ENCODE measurements at regions not wholly inside any gene's neighbourhood (a gene's known extent, or its start where the extent isn't known, plus 50 kb on each side); places are given as distances from the start of the nearest gene placed in this dataset.

DNA sequence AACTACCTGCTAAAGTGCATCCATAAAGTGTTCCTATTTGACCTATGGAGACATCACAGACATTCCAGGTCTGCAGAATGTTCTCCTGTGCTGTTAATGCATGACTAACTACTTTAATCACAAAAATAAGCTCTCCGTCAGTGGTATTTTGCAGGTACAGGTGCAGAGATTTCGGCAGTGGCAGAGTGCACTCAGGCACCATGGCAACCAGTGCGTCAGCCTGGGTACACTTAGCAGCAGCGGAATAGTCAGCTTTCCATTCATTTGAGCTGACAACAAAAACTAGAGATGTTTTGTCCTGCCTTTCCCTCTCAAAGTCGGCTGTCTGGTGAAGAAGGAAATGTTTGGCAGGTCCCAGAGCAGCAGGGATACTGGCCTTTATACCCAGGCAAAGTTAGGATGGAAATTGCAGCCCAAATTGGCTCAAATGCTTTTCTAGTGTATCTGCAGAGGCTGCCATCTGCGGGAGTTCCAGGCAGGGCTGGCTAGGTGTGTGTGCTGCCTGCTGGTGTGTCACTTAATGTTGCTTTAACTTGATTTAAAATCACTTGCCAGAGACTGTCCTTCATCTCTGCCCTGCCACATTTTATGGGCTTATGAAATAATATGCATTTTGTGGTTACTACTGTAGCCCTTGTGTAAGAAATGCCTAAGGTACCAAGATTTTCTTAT, 195.8 kb downstream of the RAP2A start:
- DNase-seq (no peak), ATAC-seq (peak; percentile 50 to 59)
- H3K9me3 ChIP-seq: peaks cover 3% of the 10 kb centered on the region
- no peaks in the 10 kb centered on the region for H3K36me3 ChIP-seq
- no peaks in the 10 kb centered on the region for H3K27me3 ChIP-seq (ENCODE audit: low read depth)
- no peak overlapping the region for H3K27ac ChIP-seq
- no peaks in the 10 kb centered on the region for H3K4me1 ChIP-seq
- no peak overlapping the region for H3K4me3 ChIP-seq
- TF ChIP-seq, protein P1, sequence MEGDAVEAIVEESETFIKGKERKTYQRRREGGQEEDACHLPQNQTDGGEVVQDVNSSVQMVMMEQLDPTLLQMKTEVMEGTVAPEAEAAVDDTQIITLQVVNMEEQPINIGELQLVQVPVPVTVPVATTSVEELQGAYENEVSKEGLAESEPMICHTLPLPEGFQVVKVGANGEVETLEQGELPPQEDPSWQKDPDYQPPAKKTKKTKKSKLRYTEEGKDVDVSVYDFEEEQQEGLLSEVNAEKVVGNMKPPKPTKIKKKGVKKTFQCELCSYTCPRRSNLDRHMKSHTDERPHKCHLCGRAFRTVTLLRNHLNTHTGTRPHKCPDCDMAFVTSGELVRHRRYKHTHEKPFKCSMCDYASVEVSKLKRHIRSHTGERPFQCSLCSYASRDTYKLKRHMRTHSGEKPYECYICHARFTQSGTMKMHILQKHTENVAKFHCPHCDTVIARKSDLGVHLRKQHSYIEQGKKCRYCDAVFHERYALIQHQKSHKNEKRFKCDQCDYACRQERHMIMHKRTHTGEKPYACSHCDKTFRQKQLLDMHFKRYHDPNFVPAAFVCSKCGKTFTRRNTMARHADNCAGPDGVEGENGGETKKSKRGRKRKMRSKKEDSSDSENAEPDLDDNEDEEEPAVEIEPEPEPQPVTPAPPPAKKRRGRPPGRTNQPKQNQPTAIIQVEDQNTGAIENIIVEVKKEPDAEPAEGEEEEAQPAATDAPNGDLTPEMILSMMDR (IDR thresholded peaks at IDR 0.05): no peak
- intact Hi-C loops (cut with DNase I): no loop called here

DNA sequence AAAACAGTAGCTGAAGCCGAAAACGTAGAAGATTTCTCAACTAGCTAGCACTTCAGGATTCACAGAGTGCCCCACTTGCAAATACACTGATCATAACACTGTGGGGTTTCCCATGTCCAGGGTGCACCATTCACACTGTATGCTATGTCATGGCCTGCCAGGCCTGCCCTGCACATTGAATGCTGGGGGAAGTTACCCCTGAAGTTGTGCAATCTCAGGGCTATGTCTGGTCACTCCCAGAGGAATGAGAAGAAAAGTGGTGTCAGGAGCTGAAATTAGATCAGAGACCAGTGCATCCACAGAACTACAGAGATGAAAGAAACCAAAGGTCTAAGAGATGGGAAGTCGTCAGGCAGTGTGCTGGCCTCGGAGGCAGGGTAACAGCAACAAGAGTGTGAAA, 196.8 kb downstream of the RAP2A start:
- intact Hi-C loops (cut with DNase I): no loop called here
- no peak overlapping the region for H3K27ac ChIP-seq
- no peak overlapping the region for H3K4me3 ChIP-seq
- TF ChIP-seq, protein P1 (IDR thresholded peaks at IDR 0.05): no peak
- ATAC-seq: no peak
- H3K27me3 ChIP-seq (ENCODE audit: low read depth): no peaks in the 10 kb centered on the region
- no peak for DNase-seq
- H3K36me3 ChIP-seq: no peaks in the 10 kb centered on the region
- H3K9me3 ChIP-seq: peaks cover 3% of the 10 kb centered on the region
- no peaks in the 10 kb centered on the region for H3K4me1 ChIP-seq

DNA sequence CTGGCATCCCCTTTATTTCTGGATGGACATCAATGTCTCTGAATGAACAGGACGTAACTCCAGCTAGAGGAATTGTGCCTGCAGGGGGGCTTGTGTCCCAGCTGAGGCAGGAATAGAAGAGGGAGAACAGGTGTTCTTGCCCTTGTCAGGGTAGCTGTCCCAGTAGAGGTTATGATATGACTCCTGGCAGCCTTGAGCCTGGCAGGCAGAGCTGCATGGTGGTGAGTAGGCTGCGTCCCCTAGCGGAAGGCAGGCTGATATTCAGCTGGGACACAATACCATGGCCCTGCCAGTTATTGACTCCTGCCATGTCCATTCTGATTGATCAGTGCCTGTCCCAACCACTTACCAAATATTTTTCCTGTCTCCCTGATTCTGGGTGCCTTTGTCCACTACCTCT, 197.2 kb downstream of the RAP2A start:
- Histone ChIP-seq H3K4me3 (no peak overlapping the region), H3K27me3 (ENCODE audit: low read depth) (no peaks in the 10 kb centered on the region), H3K27ac (no peak overlapping the region), H3K4me1 (no peaks in the 10 kb centered on the region), H3K9me3 (peaks cover 3% of the 10 kb centered on the region), H3K36me3 (no peaks in the 10 kb centered on the region)
- intact Hi-C loops (cut with DNase I): no loop called here
- DNase-seq: no peak
- no peak for ATAC-seq
- TF ChIP-seq, protein P1 (IDR thresholded peaks at IDR 0.05): no peak

DNA sequence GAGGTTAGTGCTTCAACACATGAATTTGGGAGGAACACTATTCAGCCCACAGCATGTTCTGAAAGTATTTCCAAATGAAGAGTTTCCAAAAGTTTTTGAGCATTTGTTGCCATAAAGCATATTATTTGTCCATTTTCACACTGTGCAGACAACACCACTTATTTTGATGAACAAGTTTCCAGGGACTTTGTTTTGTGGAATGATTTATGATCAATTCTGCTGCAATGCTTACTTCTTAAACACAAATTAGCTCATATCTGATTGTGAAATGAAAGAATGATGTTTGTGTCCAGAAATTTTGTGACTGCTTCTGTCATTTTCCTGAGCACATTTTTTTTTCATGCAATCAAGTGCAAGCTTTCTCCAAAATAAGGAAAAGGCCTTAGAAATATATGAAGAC, 205.3 kb downstream of the RAP2A start:
- Histone ChIP-seq H3K4me3 (no peak overlapping the region), H3K27ac (no peak overlapping the region), H3K36me3 (no peaks in the 10 kb centered on the region), H3K4me1 (no peaks in the 10 kb centered on the region), H3K27me3 (ENCODE audit: low read depth) (no peaks in the 10 kb centered on the region), H3K9me3 (no peaks in the 10 kb centered on the region)
- ATAC-seq (no peak), DNase-seq (no peak)
- intact Hi-C loops (cut with DNase I): no loop called here
- TF ChIP-seq, protein P1 (IDR thresholded peaks at IDR 0.05): no peak

DNA sequence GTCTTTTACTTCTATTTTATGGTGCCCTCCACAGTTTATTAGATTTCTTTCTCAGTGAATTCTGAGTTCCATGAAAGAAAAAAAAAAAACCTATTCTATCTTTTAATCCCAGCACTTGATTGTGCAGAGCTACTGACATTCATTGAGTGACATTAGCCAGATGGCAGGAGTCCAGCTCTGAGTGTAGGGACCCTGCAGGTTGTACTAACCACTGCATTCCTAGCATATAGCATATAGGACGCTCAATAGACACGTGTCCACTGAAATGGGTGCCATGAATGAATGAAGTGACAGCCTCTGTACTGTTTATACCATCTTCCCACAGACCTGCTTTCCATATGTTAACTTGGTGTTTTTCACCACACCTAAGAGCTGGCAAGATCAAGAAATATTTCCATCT, 206.3 kb downstream of the RAP2A start:
- no peak for ATAC-seq
- TF ChIP-seq, protein P1 (IDR thresholded peaks at IDR 0.05): no peak

More for the DNA sequence above, 206.3 kb downstream of the RAP2A start:
- Histone ChIP-seq H3K27me3 (ENCODE audit: low read depth) (no peaks in the 10 kb centered on the region), H3K27ac (no peak overlapping the region), H3K9me3 (no peaks in the 10 kb centered on the region), H3K4me3 (no peak overlapping the region), H3K36me3 (no peaks in the 10 kb centered on the region), H3K4me1 (no peaks in the 10 kb centered on the region)
- intact Hi-C loops (cut with DNase I): no loop called here
- no peak for DNase-seq

Data from lower lobe of right lung (tissue), 2 donors.